HAP-1 (cell line): ENCODE measurements at regions not wholly inside any gene's neighbourhood (a gene's known extent, or its start where the extent isn't known, plus 50 kb on each side); places are given as distances from the start of the nearest gene placed in this dataset.
"Not testable (repeated sequence)": the region's sequence is repeated elsewhere in the genome, so short reads cannot be mapped to it uniquely, and the experiment has no call there.

Source experiments
- DNase-seq, 2 experiments: peaks; one replicate each; pipeline ENCODE4 v3.0.0-alpha.2; 2016 to 2020; ENCODE audit warnings: low spot score in 2 of 2
- H3K27me3 ChIP-seq: fragments of 250-450 bp; sonication (Bioruptor Pico); 2 replicates; pipeline ENCODE4 v1.5.1; 2020; ENCODE audit warnings: low read depth, mild to moderate bottlenecking, moderate library complexity
- H3K36me3 ChIP-seq: fragments of 250-450 bp; sonication (Bioruptor Pico); replicated peaks from 2 replicates; pipeline ENCODE4 v1.5.1; 2020; ENCODE audit warnings: mild to moderate bottlenecking
- H3K4me1 ChIP-seq: fragments of 250-450 bp; sonication (Bioruptor Pico); 2 replicates; pipeline ENCODE4 v1.5.1; 2020; ENCODE audit warnings: mild to moderate bottlenecking
- H3K4me3 ChIP-seq: fragments of 250-450 bp; sonication (Bioruptor Pico); 2 replicates; pipeline ENCODE4 v1.5.1; 2020; ENCODE audit warnings: mild to moderate bottlenecking, moderate library complexity
- H3K9me3 ChIP-seq: fragments of 250-450 bp; sonication (Bioruptor Pico); 2 replicates; pipeline ENCODE4 v1.5.1; 2020; ENCODE audit warnings: mild to moderate bottlenecking, moderate library complexity
- in situ Hi-C: fragments of 300-500 bp; cut with MboI; formaldehyde crosslinking; loops from 3 replicates; pipeline ENCODE4 v1.14.3; 2020; ENCODE audit warnings: low sequenced_read_pairs, inconsistent platforms, mixed read lengths

DNA sequence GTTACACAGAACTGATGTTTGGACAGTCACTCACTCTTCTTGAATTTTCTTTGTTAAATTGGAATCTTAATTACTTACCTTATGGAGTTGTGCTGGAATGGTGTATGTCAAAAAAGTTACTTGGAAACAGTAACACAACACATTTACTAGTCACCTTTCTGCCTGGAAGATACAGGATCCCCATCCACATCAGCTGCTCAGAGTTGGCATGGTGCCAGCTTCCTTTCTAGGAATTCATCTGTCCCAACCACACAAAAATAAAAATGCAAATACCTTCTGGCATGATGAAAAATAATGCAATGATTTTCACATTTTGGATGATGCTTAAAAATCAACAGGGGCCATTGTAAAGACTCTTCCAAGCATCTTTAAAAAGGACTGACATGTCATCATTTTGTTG, 341.5 kb downstream of the TMEM38B start:
- Histone ChIP-seq H3K27me3 (no peaks in the 10 kb centered on the region), H3K36me3 (no peaks in the 10 kb centered on the region), H3K4me3 (no peak overlapping the region), H3K4me1 (peaks cover 9% of the 10 kb centered on the region), H3K9me3 (peaks cover 5% of the 10 kb centered on the region; the same call in 1 of the 2 replicates)
- in situ Hi-C loops: no loop called here
- DNase-seq: no peak

DNA sequence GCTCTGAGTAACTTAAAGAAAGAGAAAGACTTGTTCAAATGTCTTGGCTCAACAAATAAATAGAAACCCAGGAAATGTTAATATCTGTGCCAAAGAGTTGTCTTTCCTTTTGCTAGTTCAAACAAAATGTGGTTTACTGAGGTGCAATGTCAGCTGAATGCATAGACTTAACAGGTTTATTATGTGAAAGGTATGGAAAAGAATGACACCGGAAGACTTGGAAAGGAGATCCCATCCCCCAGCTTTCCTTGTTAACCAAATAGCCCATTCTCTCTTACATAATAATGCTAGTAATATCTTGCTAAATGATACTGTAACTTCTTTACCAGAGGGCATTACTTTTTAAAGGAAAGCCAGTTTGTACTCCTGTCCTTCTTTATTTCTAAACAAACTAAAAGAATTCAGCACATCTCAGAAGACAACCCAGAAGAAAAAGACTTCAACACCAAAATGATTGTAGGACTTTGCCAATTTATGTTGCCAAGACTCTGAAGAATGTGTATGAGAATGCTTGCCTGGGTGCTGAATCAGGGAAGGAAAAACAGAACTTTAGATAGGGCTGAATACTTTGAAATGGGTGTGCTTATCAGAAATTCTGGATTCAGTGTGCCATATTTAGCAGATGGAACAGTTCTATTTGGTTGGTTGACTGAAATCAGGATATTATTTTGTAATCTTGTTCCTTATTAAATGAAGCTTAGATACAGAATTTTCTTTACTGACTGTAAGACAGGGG, 344.1 kb downstream of the TMEM38B start:
- Histone ChIP-seq H3K4me3 (no peak overlapping the region), H3K4me1 (peaks cover 9% of the 10 kb centered on the region), H3K36me3 (no peaks in the 10 kb centered on the region), H3K27me3 (no peaks in the 10 kb centered on the region), H3K9me3 (no peaks in the 10 kb centered on the region; the same call in 1 of the 2 replicates)
- in situ Hi-C loops: no loop called here
- DNase-seq: peak in 1 of 2 experiments; percentile 48

DNA sequence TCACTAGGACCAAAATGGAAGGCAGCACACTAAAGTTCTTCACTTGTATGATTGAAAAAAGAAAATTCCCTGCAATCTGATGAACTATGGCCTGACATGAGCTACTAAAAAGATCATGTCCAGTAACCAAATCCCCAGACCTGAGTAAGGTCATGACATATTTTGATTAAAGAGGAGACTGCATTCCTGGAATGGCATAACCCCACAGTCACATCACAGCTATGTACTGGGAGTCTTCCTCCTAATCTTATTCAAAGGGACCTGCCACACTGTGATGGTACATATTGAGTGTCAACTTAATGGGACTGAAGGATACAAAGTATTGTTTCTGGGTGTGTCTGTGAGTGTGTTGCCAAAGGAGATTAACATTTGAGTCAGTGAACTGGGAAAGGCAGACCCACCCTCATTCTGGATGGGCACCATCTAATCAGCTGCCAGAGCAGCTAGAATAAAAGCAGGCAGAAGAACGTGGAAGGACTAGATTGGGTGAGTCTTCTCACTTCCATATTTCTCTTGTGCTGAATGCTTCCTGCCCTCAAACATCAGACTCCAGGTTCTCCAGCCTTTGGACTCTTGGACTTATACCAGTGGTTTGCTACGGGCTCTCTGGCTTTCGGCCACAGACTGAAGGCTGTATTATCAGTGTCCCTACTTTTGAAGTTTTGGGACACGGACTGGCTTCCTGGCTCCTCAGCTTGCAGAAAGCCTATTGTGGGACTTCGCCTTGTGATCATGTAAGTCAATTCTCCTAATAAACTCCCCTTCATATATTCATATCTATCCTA, 345.0 kb downstream of the TMEM38B start:
- Histone ChIP-seq H3K9me3 (no peaks in the 10 kb centered on the region), H3K4me3 (no peak overlapping the region), H3K4me1 (peaks cover 9% of the 10 kb centered on the region), H3K27me3 (no peaks in the 10 kb centered on the region), H3K36me3 (no peaks in the 10 kb centered on the region)
- DNase-seq: no peak
- in situ Hi-C loops: no loop called here

DNA sequence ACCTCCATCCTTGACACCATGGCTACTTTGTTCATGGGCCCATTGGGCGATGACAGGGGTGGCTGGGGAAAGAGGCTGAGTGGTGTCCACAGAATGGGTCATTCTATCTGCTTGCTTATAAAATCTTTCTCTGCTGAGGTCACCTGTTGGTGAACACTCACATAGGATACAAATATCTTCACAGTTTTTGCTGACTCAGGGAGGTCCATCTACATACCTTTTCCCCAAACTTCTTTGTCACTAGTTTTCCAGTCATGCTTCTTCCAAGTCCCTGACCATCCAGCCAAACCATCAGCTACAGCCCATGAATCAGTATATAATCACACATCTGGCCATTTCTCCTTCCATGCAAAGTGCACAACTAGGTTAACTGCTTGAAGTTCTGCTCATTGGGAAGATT, 347.6 kb downstream of the TMEM38B start:
- in situ Hi-C loops, H3K9me3 ChIP-seq, H3K4me1 ChIP-seq, H3K36me3 ChIP-seq, H3K4me3 ChIP-seq, DNase-seq, H3K27me3 ChIP-seq: not testable (repeated sequence)

DNA sequence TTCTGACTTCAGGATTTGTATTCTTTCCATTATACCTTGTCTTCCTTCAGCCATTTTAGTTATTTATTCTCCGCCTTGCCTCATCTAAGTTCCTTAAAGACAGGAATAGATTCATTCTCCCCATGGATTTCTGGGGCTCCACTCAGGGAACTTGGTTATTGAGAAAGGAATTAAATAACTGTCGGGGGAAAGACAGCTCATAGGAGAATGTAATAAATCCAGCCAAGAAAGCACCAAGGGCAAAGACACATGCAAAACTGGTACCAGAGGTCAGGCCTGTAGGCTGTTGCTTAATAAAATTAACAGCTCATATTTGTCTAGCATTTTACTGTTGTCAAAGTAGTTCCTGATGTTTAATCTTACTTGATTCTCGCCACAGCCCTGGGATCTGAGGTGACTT, 357.2 kb downstream of the TMEM38B start:
- DNase-seq: no peak
- Histone ChIP-seq H3K4me3 (no peak overlapping the region), H3K4me1 (peaks cover 3% of the 10 kb centered on the region), H3K36me3 (no peaks in the 10 kb centered on the region), H3K27me3 (no peaks in the 10 kb centered on the region), H3K9me3 (no peaks in the 10 kb centered on the region)
- in situ Hi-C loops: no loop called here

DNA sequence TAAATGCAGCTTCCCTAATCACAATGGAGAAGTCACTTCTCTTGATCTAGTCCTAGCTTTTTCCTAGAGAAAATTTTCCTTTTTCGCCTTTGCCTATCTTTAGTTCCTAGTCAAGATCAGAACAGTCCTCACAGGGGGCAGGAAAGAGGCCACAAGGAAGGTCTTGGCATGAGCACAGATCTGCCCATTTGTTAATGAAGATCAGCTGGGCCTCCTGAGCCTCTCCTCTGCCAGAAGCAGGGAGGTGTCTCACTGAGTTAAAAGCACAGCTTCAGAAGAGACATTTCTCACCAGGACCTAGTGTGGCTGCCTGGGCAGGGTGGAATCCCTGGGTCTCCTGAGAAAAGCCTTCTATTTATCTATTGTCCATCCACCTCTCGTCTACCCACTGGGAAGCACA, 357.8 kb downstream of the TMEM38B start:
- in situ Hi-C loops: no loop called here
- H3K9me3 ChIP-seq: no peaks in the 10 kb centered on the region
- no peaks in the 10 kb centered on the region for H3K27me3 ChIP-seq
- DNase-seq: no peak
- H3K4me1 ChIP-seq: peaks cover 3% of the 10 kb centered on the region
- no peak overlapping the region for H3K4me3 ChIP-seq
- no peaks in the 10 kb centered on the region for H3K36me3 ChIP-seq

DNA sequence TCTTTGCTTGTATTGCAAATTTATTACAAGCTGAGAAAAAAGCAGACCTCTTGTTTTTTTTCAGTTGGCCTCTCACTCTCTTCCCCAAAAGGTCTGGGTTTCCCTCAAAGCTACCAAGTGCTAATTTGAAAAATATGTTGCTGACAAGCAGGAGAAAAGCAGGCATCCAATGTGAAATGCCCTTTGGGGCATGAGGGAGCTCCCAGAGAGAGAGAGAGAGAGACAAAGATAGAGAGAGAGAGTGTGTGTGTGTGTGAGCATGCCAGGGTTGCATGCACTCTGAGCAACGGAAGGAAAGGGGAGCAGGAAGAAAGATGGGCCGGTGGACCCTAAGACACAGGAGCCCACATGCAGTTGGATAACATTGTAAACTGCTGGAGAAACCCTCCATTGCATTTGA, 358.4 kb downstream of the TMEM38B start:
- in situ Hi-C loops: no loop called here
- no peaks in the 10 kb centered on the region for H3K9me3 ChIP-seq

DNA sequence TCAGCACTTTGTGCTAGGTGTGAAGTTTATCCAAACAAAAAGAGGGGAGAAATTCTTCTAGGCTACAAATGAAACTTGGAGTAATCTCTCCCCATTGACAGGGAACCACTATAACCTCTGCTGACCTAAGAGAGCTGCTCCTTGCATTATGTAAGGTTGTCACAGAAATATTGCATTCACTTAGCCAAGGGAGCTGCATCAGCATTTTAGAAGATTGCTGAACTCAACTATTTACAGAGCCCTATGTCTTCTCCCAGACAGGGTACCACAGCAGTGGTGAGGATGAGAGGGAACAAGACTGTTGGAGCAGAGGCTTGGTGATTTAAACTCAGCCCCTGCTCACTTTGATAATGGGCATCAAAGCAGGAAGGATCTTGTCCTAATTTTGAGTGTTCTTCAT, 362.0 kb downstream of the TMEM38B start:
- H3K36me3 ChIP-seq: no peaks in the 10 kb centered on the region
- no peak overlapping the region for H3K4me3 ChIP-seq
- 0 out of 2 replicates have a peak, but pooled peaks cover 2% of the 10 kb centered on the region for H3K9me3 ChIP-seq
- in situ Hi-C loops: no loop called here
- H3K4me1 ChIP-seq: peaks cover 3% of the 10 kb centered on the region; the same call in 1 of the 2 replicates
- H3K27me3 ChIP-seq: no peaks in the 10 kb centered on the region
- no peak for DNase-seq

More for the DNA sequence above, 358.4 kb downstream of the TMEM38B start:
- Histone ChIP-seq H3K4me1 (peaks cover 3% of the 10 kb centered on the region), H3K27me3 (no peaks in the 10 kb centered on the region), H3K36me3 (no peaks in the 10 kb centered on the region), H3K4me3 (no peak overlapping the region)
- no peak for DNase-seq

DNA sequence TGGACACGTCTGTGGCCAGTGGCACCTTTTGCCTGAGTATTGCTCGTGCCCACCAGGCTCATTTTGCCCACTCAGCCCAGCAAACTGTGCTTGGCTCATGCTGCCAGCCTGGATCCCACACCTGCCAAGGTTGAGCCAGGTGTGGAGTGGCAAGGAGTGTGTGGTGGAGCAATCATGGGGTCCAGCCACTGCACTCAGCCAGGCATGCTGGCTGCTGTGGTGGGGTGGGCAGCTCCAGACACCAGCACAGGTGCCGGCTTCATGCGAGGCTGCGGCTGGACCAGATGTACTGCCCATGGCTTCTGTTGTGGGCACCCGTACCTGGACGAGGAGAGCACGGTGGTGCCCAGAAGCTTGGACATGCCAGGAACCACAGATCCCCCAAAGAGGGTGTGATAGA, 364.1 kb downstream of the TMEM38B start:
- Histone ChIP-seq H3K9me3 (0 out of 2 replicates have a peak, but pooled peaks cover 2% of the 10 kb centered on the region), H3K4me1 (no peaks in the 10 kb centered on the region), H3K4me3 (no peak overlapping the region), H3K36me3 (no peaks in the 10 kb centered on the region), H3K27me3 (no peaks in the 10 kb centered on the region)
- DNase-seq: no peak
- in situ Hi-C loops: no loop called here

DNA sequence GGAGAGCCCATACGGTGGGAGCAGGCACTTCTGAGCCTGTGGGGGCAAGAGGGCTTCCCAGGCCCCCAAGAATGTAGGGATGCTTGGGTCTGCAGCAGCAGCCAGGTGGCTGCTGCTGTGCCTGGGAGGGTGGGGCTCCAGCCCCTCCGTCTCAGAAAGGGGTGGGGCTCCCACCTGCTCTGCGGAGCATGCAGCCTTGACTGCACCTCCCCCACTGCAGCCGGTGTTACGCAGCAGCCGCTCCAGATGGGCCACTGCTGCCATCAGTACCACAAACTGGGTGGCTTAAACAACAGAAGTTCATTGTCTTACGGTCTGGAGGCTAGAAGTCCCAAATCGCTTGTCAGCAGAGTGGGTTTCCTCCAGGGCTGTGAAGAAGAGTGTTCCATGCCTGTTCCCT, 365.5 kb downstream of the TMEM38B start:
- no peaks in the 10 kb centered on the region for H3K27me3 ChIP-seq
- H3K4me1 ChIP-seq: peaks cover under 1% of the 10 kb centered on the region
- H3K9me3 ChIP-seq: 0 out of 2 replicates have a peak, but pooled peaks cover 2% of the 10 kb centered on the region
- H3K4me3 ChIP-seq: no peak overlapping the region
- in situ Hi-C loops: no loop called here
- no peaks in the 10 kb centered on the region for H3K36me3 ChIP-seq
- no peak for DNase-seq

DNA sequence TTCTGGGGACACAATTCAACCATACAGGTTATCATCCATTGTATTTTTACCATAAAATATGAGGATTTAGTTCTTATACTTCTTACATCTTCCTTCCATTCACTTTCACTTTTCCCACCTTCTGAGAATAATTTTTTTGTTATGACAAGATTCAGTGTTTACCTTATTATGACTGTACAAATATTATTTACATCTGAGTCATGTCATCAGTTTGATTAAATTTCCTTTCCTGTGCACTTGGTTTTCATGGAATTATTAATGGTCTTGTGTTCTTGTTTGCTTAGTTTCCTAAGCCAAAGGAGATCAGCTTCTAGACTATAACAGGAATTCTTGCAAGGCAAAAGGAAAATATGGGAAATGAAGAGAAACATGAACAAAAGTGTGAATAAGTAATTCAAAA, 366.5 kb downstream of the TMEM38B start:
- H3K9me3 ChIP-seq: 0 out of 2 replicates have a peak, but pooled peaks cover 2% of the 10 kb centered on the region
- H3K36me3 ChIP-seq: no peaks in the 10 kb centered on the region
- no peaks in the 10 kb centered on the region for H3K27me3 ChIP-seq
- H3K4me1 ChIP-seq: peaks cover 10% of the 10 kb centered on the region
- in situ Hi-C loops: no loop called here
- DNase-seq: no peak
- H3K4me3 ChIP-seq: no peak overlapping the region

DNA sequence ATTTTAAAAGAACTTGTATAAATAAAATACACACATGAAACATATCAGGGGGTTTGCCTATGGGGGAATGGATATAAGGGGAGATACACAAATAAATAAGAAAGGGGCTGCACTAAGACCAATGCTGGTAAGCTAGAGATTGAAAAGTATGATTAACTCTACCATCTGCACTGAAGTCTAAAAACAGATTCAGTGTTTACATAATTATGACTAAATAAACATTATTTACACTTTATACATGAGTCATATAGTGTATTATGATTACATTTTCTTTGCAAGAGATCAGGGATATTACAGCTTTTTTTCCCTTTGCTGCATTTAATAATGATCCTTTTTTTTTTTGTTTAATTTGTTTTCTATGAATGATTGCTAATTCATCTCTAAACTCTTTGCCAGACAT, 367.9 kb downstream of the TMEM38B start:
- H3K36me3 ChIP-seq: no peaks in the 10 kb centered on the region
- no peaks in the 10 kb centered on the region for H3K27me3 ChIP-seq
- DNase-seq: no peak
- no peak overlapping the region for H3K4me3 ChIP-seq
- 0 out of 2 replicates have a peak, but pooled peaks cover 2% of the 10 kb centered on the region for H3K9me3 ChIP-seq
- in situ Hi-C loops: no loop called here
- peaks cover 16% of the 10 kb centered on the region for H3K4me1 ChIP-seq

DNA sequence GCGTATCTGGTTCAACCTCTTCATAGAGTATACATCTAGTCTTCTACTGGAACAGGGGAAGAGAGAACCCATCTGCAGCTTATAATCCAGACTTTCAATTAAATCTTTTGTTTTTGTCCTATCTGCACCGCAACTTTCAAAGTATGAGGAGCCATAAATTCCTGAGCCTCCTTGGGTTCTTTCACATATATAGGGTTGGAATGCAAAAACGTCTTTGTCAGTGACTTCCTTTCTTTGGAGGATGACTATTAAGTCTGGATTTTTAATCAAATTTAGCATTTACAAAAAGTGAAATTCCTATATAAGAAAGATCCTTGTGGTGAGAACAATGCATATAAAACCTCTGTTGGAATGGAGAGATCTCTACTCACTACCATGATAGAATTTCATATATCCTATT, 370.8 kb downstream of the TMEM38B start:
- H3K9me3 ChIP-seq: no peaks in the 10 kb centered on the region
- in situ Hi-C loops: no loop called here
- no peaks in the 10 kb centered on the region for H3K36me3 ChIP-seq
- peaks cover 18% of the 10 kb centered on the region for H3K4me1 ChIP-seq
- H3K27me3 ChIP-seq: no peaks in the 10 kb centered on the region
- peak in 1 of 2 experiments; percentile 36 for DNase-seq
- no peak overlapping the region for H3K4me3 ChIP-seq

DNA sequence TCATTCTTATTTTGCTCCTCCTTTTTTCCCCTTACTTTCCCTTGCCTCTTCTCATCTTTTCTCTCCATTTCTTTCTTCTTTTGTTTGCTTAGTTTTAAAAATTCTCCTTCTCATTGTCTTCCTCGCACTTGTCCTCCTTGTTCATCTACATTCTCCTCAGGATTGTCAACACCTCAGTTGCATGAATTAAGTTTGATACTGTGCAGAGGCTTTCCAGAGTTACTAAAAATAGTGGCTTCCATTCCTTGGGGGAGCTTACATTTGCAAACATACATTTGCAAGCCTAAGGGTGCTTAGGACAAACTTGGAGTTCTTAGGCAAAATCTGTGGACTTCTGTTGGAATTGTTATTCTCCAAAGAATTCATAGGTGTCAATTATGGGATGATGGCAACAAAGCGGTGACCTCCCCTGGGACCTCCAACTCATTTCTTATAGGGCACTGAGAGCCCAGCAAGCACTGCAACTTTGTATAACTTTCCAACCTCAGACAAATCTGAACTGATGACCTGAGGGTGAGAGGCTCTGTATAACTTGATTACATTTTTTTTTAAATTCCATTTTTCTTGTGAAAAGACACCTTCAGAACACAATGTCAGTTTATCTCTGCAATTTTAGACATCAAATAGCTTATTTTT, 371.4 kb downstream of the TMEM38B start:
- peak; percentile 56 to 73 for DNase-seq
- no peaks in the 10 kb centered on the region for H3K9me3 ChIP-seq
- no peak overlapping the region for H3K4me3 ChIP-seq
- in situ Hi-C loops: no loop called here
- H3K36me3 ChIP-seq: no peaks in the 10 kb centered on the region
- peaks cover 18% of the 10 kb centered on the region for H3K4me1 ChIP-seq
- H3K27me3 ChIP-seq: no peaks in the 10 kb centered on the region
